ENCODE measurements at regions not wholly inside any gene's neighbourhood (a gene's known extent, or its start where the extent isn't known, plus 50 kb on each side); places are given as distances from the start of the nearest gene placed in this dataset.

- H3K36me3 ChIP-seq (ENCODE audit: low read depth) = no peaks in the 10 kb centered on the region
- no peak for TF ChIP-seq CTCF (IDR thresholded peaks at IDR 0.05; ENCODE audit: poor library complexity, severe bottlenecking)
- peaks cover 11% of the 10 kb centered on the region for H3K27me3 ChIP-seq (ENCODE audit: insufficient read depth, poor library complexity, severe bottlenecking)
- no peak overlapping the region for H3K27ac ChIP-seq (ENCODE audit: poor library complexity, severe bottlenecking)
- no peak overlapping the region for H3K4me3 ChIP-seq (ENCODE audit: severe bottlenecking)
- DNase-seq (ENCODE audit: low spot score) (peak; percentile 71), ATAC-seq (ENCODE audit: low read depth) (no peak)
- no peaks in the 10 kb centered on the region for H3K4me1 ChIP-seq (ENCODE audit: insufficient read depth, poor library complexity, severe bottlenecking)
- H3K9me3 ChIP-seq (ENCODE audit: severe bottlenecking) = no peaks in the 10 kb centered on the region
Observed at GRCh38 chr19:28887920-28888618, 324.9 kb downstream of the UQCRFS1 start.

GRCh38 chr19:28886708-28887107 lies 326.2 kb downstream of the UQCRFS1 start:
- Histone ChIP-seq H3K9me3 (ENCODE audit: severe bottlenecking) (no peaks in the 10 kb centered on the region), H3K27ac (ENCODE audit: poor library complexity, severe bottlenecking) (no peak overlapping the region), H3K4me1 (ENCODE audit: insufficient read depth, poor library complexity, severe bottlenecking) (no peaks in the 10 kb centered on the region), H3K4me3 (ENCODE audit: severe bottlenecking) (no peak overlapping the region), H3K27me3 (ENCODE audit: insufficient read depth, poor library complexity, severe bottlenecking) (peaks cover 11% of the 10 kb centered on the region), H3K36me3 (ENCODE audit: low read depth) (no peaks in the 10 kb centered on the region)
- TF ChIP-seq CTCF (IDR thresholded peaks at IDR 0.05; ENCODE audit: poor library complexity, severe bottlenecking) = no peak
- DNase-seq (ENCODE audit: low spot score) (no peak), ATAC-seq (ENCODE audit: low read depth) (no peak)

- no peaks in the 10 kb centered on the region for H3K36me3 ChIP-seq (ENCODE audit: low read depth)
- no peaks in the 10 kb centered on the region for H3K9me3 ChIP-seq (ENCODE audit: severe bottlenecking)
- no peak for ATAC-seq (ENCODE audit: low read depth)
Observed at GRCh38 chr19:28885965-28886364, 327.0 kb downstream of the UQCRFS1 start.

GRCh38 chr19:28884786-28885476 lies 328.0 kb downstream of the UQCRFS1 start:
- TF ChIP-seq CTCF (IDR thresholded peaks at IDR 0.05; ENCODE audit: poor library complexity, severe bottlenecking) = no peak
- Histone ChIP-seq H3K27ac (ENCODE audit: poor library complexity, severe bottlenecking) (no peak overlapping the region), H3K36me3 (ENCODE audit: low read depth) (no peaks in the 10 kb centered on the region), H3K27me3 (ENCODE audit: insufficient read depth, poor library complexity, severe bottlenecking) (peaks cover 11% of the 10 kb centered on the region), H3K4me1 (ENCODE audit: insufficient read depth, poor library complexity, severe bottlenecking) (no peaks in the 10 kb centered on the region), H3K9me3 (ENCODE audit: severe bottlenecking) (no peaks in the 10 kb centered on the region), H3K4me3 (ENCODE audit: severe bottlenecking) (no peak overlapping the region)
- ATAC-seq (ENCODE audit: low read depth) (no peak), DNase-seq (ENCODE audit: low spot score) (no peak)

More at GRCh38 chr19:28885965-28886364, 327.0 kb downstream of the UQCRFS1 start:
- H3K27ac ChIP-seq (ENCODE audit: poor library complexity, severe bottlenecking) = no peak overlapping the region
- no peak overlapping the region for H3K4me3 ChIP-seq (ENCODE audit: severe bottlenecking)
- H3K4me1 ChIP-seq (ENCODE audit: insufficient read depth, poor library complexity, severe bottlenecking) = no peaks in the 10 kb centered on the region
- H3K27me3 ChIP-seq (ENCODE audit: insufficient read depth, poor library complexity, severe bottlenecking) = peaks cover 11% of the 10 kb centered on the region
- no peak for DNase-seq (ENCODE audit: low spot score)
- no peak for TF ChIP-seq CTCF (IDR thresholded peaks at IDR 0.05; ENCODE audit: poor library complexity, severe bottlenecking)

- Histone ChIP-seq H3K4me3 (ENCODE audit: severe bottlenecking) (no peak overlapping the region), H3K36me3 (ENCODE audit: low read depth) (no peaks in the 10 kb centered on the region), H3K27me3 (ENCODE audit: insufficient read depth, poor library complexity, severe bottlenecking) (peaks cover 11% of the 10 kb centered on the region), H3K4me1 (ENCODE audit: insufficient read depth, poor library complexity, severe bottlenecking) (no peaks in the 10 kb centered on the region), H3K9me3 (ENCODE audit: severe bottlenecking) (no peaks in the 10 kb centered on the region), H3K27ac (ENCODE audit: poor library complexity, severe bottlenecking) (no peak overlapping the region)
- DNase-seq (ENCODE audit: low spot score) (no peak), ATAC-seq (ENCODE audit: low read depth) (no peak)
- no peak for TF ChIP-seq CTCF (IDR thresholded peaks at IDR 0.05; ENCODE audit: poor library complexity, severe bottlenecking)
Observed at GRCh38 chr19:28883241-28883693, 329.7 kb downstream of the UQCRFS1 start.
